ENCODE measurements at regions not wholly inside any gene's neighbourhood (a gene's known extent, or its start where the extent isn't known, plus 50 kb on each side); places are given as distances from the start of the nearest gene placed in this dataset.

DNA sequence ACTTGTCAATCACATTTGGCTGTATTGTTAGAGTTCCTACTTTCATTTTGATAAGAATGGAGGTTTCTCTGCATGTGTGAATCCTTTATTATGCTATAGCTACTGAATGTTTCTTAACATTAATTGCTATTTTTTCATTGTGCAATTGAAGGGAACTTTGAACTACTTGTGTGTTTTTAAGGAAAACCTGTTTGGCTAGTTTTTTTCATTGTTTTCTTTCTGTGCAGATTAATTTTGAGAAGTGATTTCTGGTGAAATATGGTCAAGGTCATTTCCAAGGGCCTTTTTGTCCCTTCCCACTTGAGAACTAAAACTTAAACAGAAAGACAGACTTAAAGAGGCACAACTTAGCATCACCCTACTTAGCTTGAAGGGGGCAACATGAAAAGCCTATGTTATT lies 1309.2 kb upstream of the WWC1 start:
- no peak for TF ChIP-seq EZH2 (IDR thresholded peaks at IDR 0.05; ENCODE audit: borderline replicate concordance, control insufficient read depth, low read depth, low read length)
- no peak for TF ChIP-seq SMC3 (IDR thresholded peaks at IDR 0.05; ENCODE audit: borderline replicate concordance, low read length)
- TF ChIP-seq, protein P1, sequence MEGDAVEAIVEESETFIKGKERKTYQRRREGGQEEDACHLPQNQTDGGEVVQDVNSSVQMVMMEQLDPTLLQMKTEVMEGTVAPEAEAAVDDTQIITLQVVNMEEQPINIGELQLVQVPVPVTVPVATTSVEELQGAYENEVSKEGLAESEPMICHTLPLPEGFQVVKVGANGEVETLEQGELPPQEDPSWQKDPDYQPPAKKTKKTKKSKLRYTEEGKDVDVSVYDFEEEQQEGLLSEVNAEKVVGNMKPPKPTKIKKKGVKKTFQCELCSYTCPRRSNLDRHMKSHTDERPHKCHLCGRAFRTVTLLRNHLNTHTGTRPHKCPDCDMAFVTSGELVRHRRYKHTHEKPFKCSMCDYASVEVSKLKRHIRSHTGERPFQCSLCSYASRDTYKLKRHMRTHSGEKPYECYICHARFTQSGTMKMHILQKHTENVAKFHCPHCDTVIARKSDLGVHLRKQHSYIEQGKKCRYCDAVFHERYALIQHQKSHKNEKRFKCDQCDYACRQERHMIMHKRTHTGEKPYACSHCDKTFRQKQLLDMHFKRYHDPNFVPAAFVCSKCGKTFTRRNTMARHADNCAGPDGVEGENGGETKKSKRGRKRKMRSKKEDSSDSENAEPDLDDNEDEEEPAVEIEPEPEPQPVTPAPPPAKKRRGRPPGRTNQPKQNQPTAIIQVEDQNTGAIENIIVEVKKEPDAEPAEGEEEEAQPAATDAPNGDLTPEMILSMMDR (IDR thresholded peaks at IDR 0.05 in 2 of 3, conservative IDR thresholded peaks at IDR 0.05 in 1 of 3; ENCODE audit: control insufficient read depth in 2 of 3, extremely low read depth in 1 of 3, insufficient read depth in 1 of 3, low read depth in 3 of 3, low read length in 3 of 3) = no peak
- TF ChIP-seq RBBP5 (conservative IDR thresholded peaks at IDR 0.05) = no peak
- TF ChIP-seq, protein P2, sequence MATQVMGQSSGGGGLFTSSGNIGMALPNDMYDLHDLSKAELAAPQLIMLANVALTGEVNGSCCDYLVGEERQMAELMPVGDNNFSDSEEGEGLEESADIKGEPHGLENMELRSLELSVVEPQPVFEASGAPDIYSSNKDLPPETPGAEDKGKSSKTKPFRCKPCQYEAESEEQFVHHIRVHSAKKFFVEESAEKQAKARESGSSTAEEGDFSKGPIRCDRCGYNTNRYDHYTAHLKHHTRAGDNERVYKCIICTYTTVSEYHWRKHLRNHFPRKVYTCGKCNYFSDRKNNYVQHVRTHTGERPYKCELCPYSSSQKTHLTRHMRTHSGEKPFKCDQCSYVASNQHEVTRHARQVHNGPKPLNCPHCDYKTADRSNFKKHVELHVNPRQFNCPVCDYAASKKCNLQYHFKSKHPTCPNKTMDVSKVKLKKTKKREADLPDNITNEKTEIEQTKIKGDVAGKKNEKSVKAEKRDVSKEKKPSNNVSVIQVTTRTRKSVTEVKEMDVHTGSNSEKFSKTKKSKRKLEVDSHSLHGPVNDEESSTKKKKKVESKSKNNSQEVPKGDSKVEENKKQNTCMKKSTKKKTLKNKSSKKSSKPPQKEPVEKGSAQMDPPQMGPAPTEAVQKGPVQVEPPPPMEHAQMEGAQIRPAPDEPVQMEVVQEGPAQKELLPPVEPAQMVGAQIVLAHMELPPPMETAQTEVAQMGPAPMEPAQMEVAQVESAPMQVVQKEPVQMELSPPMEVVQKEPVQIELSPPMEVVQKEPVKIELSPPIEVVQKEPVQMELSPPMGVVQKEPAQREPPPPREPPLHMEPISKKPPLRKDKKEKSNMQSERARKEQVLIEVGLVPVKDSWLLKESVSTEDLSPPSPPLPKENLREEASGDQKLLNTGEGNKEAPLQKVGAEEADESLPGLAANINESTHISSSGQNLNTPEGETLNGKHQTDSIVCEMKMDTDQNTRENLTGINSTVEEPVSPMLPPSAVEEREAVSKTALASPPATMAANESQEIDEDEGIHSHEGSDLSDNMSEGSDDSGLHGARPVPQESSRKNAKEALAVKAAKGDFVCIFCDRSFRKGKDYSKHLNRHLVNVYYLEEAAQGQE (IDR thresholded peaks at IDR 0.05; ENCODE audit: low read depth, low read length) = no peak

Data from GM12878 (cell line).